NCI-H1930 (cell line): ENCODE measurements at regions not wholly inside any gene's neighbourhood (a gene's known extent, or its start where the extent isn't known, plus 50 kb on each side); places are given as distances from the start of the nearest gene placed in this dataset.
"Not testable (repeated sequence)": the region's sequence is repeated elsewhere in the genome, so short reads cannot be mapped to it uniquely, and the experiment has no call there.

Source experiments
- DNase-seq, 2 experiments: peaks; one replicate each; lab custom pipeline; 2025; lab: John Stamatoyannopoulos, UW

- no peak for DNase-seq
Measured at GRCh38 chr15:38002883-38003477, 68.5 kb downstream of the TMCO5A start.

GRCh38 chr15:38004218-38004861, 69.9 kb downstream of the TMCO5A start:
- DNase-seq, result no peak

DNA sequence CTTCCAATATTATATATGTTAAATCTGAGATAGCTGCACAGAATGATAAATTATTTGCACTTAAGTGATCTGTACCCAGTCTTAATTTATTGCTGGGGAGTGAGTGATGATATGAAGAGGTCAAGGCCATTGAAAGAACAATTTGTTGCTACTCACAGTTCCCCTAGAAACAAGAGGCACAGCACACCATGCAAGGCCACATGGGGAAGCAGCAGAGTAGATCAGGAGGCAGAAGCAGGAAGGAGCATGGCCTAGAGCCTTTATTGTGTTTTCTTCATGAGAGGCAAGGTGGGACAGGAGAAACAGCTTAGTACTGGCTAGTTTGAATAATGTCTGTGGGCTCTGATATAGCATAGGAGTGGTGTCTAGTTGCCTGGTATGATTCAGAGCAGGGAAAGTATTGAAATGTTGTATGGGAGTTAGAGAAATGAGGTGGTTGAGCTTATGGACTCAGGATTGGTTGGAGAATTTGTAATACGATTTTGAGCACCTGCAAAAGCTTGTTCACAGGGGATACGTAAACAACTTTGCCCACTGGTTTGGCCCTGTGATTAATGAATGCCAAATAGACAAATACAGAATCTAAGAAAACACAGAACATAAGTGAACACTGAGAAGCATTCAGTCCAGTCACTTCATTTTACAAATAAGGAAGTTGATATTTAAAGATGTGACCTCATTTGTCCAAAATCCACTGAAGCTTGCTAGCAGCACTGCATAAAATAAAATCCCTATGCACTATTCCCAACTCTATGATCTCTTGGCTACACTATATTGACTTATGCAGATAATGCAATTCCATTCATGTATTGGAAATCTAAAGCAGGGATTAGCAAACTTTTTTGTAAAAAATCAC, 71.7 kb downstream of the TMCO5A start:
- no peak for DNase-seq

GRCh38 chr15:38010395-38010794, 76.0 kb downstream of the TMCO5A start:
- DNase-seq, result no peak

DNA sequence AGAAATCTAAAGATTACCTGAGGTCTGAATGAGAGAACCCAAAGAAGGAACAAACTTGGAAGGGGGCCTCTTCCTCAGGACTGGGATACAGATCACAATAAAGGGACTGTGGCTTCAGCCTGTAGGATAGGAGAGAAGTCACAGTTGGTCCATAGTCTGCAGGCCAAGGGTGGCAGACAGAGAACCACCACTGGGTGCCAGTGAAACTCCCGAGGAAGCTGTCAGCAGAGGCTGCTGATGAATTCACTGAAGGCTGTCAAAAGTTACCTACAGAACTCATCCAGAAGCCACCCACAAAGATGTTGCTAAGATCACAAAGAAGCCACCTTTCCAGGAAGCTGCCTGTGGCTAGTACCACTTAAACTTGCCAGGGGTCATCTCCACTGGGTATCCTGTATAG, 78.5 kb downstream of the TMCO5A start:
- no peak for DNase-seq

- DNase-seq, result no peak
Measured at GRCh38 chr15:38017721-38018120, 83.3 kb downstream of the TMCO5A start.

DNA sequence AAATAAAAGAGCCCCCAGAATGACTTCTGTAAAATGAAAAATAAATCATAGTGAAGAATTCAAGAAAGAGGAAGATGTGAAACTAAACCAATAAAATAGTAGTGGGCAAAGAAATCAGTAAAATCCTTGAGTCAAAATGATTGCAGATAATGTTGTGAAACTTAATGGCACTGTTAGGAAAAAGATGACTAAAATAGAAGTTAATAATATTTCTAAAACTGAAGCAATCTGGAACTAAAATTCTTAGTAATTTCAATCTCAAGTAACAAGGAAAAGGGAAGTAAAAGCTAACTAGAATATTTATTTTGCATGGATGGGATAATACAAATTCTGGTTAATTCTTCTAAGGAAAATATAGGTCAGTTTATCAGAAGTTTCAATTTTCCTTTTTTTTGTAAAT, 84.6 kb downstream of the TMCO5A start:
- DNase-seq, result no peak

DNA sequence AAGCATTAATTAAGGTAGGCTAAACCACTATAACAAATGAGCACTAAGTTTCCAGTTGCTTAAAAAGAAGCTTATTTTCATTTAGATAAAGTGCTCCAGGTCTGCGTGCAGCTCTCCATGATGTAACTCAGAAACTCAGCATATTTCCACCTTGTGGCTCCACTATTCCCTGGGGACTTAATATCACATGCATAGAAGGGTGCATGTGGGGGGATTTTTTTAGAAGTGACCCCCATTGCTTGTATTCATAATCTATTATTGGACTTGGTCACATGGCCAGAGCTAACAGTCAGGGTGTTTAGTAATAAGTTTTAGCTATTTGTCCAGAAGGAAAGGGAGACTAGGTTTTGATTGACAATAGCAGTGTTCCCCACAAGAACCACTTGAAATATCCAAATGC, 86.8 kb downstream of the TMCO5A start:
- DNase-seq, result no peak

DNA sequence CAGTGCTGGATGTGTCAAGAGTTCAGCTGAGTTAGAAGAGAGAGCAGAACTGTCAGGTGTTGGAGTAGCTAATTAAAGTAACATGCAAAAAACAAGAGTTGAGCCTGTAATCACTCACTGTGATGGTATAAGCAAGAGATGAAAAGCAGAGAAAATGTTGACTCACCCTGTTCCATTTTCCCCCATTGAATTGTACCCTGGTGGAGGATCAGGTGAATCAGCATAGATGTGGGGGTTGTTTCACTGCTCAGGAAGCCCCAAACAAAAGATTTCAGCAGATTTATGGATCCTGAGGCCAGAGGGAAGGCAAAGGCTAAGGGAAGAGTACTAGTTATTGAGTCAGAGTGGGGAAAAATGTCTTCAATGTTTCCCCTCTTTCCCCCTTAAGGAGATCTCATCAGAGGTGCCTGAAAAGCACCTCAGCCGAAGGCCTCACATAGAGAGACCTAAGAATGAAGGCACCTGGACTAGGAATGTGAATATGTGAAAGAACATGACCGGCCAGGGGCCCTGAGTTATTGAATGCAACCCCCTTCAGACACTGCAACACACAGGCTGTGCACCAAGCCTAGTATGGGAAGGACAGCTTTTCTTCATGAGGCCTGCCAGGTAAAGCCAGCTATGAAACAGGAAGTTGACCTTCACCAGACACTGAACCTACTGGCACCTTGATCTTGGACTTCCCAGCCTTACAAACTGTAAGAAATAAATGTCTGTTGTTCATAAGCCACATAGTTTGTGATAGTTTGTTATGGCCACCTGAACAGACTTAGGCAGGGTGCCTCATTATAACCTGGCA, 90.1 kb downstream of the TMCO5A start:
- DNase-seq, result no peak

- not testable (repeated sequence) for DNase-seq
Measured at GRCh38 chr15:38025656-38026055, 91.2 kb downstream of the TMCO5A start.

GRCh38 chr15:38028869-38029268, 94.4 kb downstream of the TMCO5A start:
- DNase-seq, result no peak

- no peak for DNase-seq
Measured at GRCh38 chr15:38029736-38030135, 95.3 kb downstream of the TMCO5A start.

- no peak for DNase-seq
Measured at GRCh38 chr15:38030609-38031008, 96.2 kb downstream of the TMCO5A start.

DNA sequence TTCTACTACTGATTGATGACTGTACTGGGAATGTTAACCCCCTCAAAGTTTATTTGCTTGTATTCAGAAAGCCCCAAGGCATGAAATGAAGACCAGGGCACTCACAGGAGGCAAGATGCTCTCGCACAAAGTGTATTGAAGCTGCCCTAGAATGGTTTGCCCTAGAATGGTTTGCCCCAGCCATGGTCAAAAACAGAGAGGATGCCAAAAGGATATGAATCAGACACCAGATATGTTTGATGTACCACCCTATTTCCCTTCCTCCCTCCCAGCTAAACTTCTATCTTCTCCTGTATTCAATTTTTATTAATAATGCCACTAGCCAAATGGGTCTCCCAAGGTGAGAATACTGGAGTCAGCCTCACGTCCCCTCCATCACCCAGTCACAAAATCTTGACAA, 101.3 kb downstream of the TMCO5A start:
- no peak for DNase-seq

DNA sequence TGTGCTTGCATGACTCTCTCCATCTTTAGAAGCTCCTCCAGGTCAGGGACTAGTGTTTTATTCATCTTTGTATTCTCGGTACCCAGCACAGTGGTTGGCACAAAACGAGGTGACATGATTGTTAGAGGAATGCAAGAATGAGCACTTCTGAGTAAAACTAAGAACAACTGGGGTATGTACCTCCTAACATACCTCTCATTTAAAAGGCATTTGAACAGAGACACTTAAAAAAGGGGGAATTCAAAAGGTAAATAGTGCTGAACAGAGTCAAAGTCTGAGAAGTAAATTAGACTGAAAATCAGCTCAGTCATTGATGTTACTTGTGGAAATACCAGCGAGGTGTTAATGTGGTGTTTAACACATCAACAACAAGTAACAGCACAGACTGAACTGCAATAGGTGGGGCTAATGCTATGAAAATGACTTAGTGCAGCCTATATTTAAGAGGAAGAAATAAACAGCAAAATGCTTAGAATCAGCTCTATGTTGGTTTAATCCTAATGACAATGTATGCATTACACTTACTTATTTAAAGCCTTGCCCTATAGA, 102.4 kb downstream of the TMCO5A start:
- no peak for DNase-seq

- DNase-seq, result no peak
Measured at GRCh38 chr15:38038659-38039442, 104.4 kb downstream of the TMCO5A start.

DNA sequence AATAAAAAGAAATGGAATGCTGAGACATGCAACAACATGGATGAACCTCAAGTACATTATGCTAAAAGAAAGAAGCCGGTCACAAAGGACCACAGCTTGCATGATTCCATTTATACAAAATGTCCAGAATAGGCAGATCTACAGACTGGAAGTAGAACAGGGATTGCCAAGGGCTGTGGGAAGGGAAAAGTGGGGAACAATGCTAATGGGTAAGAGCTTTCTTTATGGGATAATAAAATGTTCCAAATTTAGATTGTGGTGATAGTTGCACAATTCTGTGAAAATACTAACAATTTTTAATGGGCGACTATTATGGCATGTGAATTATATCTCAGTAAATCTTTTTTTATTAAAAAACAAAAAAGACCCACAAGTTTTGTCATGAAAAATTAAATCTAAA, 106.2 kb downstream of the TMCO5A start:
- DNase-seq, result no peak

GRCh38 chr15:38041576-38041975, 107.1 kb downstream of the TMCO5A start:
- no peak for DNase-seq

DNA sequence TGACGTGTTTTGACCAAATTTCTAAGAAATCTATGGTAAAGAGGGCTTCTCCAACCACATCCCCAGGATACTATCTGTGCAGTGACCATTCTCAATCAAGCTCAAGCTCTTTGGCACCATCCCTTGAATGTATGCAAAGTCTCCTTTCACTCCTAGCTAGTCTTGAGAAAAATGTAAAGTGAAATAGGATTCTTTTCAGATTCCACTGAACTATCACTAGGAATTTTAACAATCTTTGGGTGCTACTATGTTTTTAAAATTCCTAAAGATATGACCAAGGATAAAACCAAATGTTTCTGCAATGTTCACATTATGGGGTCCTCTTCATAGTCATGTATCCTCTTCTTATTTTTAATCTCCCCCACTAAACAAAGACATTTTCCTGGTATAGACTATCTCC, 107.8 kb downstream of the TMCO5A start:
- DNase-seq, result no peak

DNA sequence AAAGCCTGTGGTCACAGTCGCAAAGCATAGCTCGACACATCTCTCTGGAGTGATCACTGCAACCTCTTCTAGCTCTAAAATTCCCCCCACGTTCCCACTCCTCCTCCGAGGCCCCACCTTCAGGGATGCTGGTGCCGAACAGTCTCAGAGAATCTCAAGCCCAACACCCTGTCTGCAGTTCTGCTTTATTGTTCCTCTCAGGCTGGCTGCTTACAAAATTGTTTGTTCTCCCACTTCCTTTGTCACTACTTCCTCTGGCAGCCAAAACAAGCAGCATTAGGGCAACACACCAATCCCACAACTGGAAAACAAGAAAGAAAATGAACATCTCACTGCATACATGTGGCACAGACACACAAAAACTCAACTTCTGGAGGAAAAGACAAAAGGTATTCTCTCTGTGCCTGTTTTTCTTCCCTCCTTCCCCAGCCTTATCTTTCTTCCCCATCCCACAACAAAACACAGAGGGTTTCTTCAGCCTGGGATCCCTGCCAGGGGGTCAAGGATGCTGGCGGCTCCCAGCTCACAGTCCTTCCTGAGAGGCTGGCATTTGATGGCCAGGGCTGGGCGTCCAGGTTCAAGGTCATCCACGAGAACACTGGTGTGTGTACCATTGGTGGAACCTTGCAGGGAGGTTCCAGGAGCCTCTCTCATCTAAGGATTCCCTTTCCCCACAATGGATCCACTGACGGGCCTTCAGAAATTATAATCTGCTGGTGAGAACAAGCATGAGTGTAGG, 108.4 kb downstream of the TMCO5A start:
- DNase-seq, result no peak
